ENCODE measurements at regions not wholly inside any gene's neighbourhood (a gene's known extent, or its start where the extent isn't known, plus 50 kb on each side); places are given as distances from the start of the nearest gene placed in this dataset.

DNA sequence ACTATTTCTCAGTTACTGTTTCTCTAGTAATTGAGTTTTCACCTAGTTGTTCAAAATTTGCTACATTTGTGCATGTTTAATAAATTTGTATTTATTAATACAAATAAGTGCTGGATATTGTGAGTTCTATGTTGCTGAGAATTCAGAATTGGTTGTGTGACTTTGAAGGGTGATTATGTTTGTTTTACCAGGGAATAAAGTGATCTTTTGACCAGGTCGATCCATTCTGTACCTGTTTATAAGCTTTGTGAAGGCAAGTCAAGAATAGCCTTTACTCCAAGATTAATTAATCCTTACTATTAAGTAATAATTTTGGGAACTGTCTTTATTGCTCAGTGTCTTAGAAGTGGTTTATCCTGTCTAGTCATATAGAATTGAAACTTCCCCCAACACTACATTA, 230.0 kb upstream of the GYPC start:
- TF ChIP-seq, protein P1, sequence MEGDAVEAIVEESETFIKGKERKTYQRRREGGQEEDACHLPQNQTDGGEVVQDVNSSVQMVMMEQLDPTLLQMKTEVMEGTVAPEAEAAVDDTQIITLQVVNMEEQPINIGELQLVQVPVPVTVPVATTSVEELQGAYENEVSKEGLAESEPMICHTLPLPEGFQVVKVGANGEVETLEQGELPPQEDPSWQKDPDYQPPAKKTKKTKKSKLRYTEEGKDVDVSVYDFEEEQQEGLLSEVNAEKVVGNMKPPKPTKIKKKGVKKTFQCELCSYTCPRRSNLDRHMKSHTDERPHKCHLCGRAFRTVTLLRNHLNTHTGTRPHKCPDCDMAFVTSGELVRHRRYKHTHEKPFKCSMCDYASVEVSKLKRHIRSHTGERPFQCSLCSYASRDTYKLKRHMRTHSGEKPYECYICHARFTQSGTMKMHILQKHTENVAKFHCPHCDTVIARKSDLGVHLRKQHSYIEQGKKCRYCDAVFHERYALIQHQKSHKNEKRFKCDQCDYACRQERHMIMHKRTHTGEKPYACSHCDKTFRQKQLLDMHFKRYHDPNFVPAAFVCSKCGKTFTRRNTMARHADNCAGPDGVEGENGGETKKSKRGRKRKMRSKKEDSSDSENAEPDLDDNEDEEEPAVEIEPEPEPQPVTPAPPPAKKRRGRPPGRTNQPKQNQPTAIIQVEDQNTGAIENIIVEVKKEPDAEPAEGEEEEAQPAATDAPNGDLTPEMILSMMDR (IDR thresholded peaks at IDR 0.05 in 2 of 3, conservative IDR thresholded peaks at IDR 0.05 in 1 of 3; ENCODE audit: control insufficient read depth in 2 of 3, extremely low read depth in 1 of 3, insufficient read depth in 1 of 3, low read depth in 3 of 3, low read length in 3 of 3): no peak
- TF ChIP-seq EGR1 (IDR thresholded peaks at IDR 0.05; ENCODE audit: borderline replicate concordance in 1 of 2, low read depth in 2 of 2, low read length in 2 of 2): no peak
- TF ChIP-seq POLR2AphosphoS5 (IDR thresholded peaks at IDR 0.05; ENCODE audit: low read length): no peak
- TF ChIP-seq SRF (IDR thresholded peaks at IDR 0.05; ENCODE audit: low read depth in 2 of 2, low read length in 2 of 2): no peak
- TF ChIP-seq NFIC (IDR thresholded peaks at IDR 0.05; ENCODE audit: low read depth, low read length): no peak
- no peak for TF ChIP-seq HDAC6 (IDR thresholded peaks at IDR 0.05; ENCODE audit: unreplicated experiment)

All from GM12878 (cell line).